NCI-H1436 treated with DMSO at 0.1 percent for 48 hours (cell line): ENCODE measurements at regions not wholly inside any gene's neighbourhood (a gene's known extent, or its start where the extent isn't known, plus 50 kb on each side); places are given as distances from the start of the nearest gene placed in this dataset.
"Not testable (repeated sequence)": the region's sequence is repeated elsewhere in the genome, so short reads cannot be mapped to it uniquely, and the experiment has no call there.

Source experiments
- DNase-seq: peaks from one replicate; lab custom pipeline; 2025; lab: John Stamatoyannopoulos, UW

GRCh38 chr5:34329201-34329600 lies 286.2 kb upstream of the C1QTNF3 start:
- DNase-seq = not testable (repeated sequence)

GRCh38 chr5:34329611-34330108 lies 286.6 kb upstream of the C1QTNF3 start:
- DNase-seq = not testable (repeated sequence)

- DNase-seq = not testable (repeated sequence)
These were observed 289.0 kb upstream of the C1QTNF3 start for GRCh38 chr5:34331928-34332454.

DNA sequence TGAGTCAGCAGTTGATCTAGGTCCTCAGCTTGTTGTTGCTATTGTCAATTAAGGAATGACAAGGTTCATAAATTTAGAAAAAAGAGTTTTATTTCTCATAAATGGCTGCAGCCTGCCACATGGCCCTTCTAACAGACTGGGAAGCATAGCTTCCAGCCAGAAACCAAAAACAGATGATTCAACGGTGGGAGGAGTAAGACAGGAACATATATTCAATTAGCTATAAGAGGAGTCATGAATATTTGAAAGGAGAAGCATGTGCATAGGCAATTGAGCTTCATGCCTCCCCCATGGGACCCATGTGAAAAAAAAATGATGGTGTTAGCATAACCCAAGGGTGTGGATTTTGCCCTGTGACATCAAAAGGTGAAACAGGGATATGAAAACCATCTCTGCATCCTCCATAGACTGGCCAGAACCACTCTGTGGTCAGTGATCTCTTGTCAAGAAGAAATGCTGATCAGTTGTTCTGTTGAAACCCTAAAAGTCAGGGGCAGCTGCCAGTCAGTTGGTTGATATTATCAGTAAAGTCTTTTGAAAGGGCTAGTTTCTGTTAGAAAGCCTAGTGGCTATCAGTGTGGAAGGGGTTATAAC lies 296.5 kb upstream of the C1QTNF3 start:
- DNase-seq = not testable (repeated sequence)

- DNase-seq = not testable (repeated sequence)
These were observed 301.7 kb upstream of the RAI14 start for GRCh38 chr5:34354440-34354839.

GRCh38 chr5:34371417-34371816 lies 284.7 kb upstream of the RAI14 start:
- not testable (repeated sequence) for DNase-seq

DNA sequence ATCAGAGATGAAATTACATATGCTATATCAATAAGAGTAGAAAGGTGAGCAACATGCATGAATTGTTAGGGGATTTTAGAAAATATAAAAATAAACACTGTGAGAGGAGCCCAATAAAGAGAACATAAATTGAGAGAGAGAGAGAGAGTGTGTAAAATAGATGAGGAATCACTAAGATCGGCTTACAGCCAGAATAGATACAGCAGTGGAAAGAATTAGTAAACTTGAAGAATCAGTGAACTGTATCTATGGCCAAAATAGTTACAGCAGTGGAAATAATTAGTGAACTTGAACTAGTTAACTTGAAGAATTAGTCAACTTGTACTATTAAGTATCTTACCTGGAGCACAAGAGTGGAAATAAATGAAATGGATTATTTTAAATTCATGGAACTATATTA lies 284.3 kb upstream of the RAI14 start:
- not testable (repeated sequence) for DNase-seq

DNA sequence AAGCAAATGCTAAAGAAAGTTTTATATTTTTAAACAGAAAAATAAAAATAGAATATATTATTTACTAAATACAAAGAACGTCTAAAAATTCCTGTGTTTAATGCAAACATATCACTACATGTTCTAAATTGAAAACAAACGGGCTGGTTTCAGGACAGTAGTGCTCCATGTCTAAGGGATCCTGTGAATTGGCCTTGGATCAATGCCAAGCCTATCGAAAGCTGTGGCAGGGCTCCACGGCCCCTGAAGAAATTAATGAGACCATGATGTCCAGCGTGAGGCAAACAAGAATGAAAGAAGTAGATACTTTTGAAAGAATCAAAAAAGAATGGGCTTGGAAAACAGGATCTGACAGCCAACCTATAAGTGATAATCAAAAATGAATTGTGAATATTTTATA lies 283.4 kb upstream of the RAI14 start:
- not testable (repeated sequence) for DNase-seq

DNA sequence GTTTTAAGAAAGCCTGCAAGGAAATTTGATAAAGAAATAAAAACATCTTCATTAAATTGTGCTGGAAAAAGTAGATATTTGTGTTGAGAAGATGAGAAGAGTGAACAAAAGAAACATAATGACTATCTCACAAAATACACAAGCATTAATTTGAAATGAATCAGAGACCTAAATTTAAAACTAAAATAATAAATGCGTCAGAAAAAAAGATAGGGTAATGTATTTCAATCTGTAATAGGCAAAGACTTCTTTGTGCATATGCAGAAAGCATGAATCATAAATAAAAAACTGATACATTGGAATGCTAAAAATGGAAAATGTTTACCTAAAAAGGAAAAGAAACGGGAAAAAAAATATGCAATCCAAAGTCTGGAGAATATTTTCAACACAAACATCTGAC lies 278.5 kb upstream of the RAI14 start:
- DNase-seq = not testable (repeated sequence)

- not testable (repeated sequence) for DNase-seq
These were observed 277.6 kb upstream of the RAI14 start for GRCh38 chr5:34378498-34378897.

- DNase-seq = not testable (repeated sequence)
These were observed 267.4 kb upstream of the RAI14 start for GRCh38 chr5:34388754-34389153.

DNA sequence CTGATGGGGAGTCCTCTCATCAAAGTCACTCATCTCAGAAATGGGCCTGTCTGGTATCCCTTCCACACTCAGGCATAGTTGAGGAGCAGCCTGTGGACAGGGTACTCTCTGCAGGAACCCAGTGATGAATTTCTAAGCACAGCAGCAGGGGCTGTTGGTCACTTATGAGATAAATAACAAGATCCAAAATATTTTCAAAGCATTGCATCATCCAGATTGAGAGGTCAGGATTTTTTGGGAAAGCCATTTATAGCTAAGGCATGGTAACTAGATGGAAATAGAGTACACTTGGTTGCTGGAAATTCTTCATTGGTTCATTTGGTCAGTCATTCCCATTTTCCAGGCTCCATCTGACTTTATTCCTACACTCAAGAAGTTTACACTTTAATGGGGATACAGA lies 246.8 kb upstream of the RAI14 start:
- no peak for DNase-seq

GRCh38 chr5:34410411-34411139 lies 245.6 kb upstream of the RAI14 start:
- no peak for DNase-seq

DNA sequence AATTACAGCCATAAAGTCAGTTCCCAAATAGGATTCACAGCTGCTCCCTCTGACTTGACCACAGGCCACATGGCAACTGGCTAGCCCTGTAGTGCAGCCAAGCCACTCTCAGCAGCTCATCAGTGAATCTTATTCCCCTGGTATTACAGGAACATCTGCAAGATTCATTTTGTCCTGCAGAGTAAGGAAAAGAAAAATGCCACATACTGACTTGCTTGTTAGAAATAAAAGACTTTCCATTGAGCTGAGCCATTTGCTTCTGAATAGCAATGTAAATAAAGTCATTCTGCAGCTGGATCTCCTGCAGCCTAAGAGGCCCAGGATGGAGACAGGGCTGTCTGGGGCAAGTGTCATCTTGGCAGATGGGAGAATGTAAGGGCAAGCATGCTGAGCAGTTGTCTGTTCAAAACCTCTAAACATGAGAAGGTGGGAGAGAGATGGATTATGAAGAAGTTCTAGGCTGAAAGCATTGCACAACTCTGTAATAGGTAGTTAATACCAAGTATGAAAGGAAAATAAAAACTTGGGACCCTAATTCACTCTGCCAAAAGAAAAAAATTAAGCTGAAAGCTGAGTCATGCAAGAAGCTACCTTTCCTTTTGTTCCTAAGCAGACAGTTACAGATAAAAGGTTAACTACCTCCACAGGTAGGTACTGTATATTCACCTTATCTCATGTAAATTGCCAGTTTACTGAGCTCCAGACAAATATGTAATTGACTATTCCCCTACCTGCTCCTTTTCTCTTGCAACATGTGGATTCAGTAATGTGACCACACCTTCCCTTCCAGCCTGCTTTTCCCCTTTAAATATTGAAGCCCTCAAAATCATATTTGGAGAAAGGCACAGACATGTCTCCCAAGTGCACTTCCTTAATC lies 244.4 kb upstream of the RAI14 start:
- DNase-seq = no peak

GRCh38 chr5:34412736-34413135 lies 243.4 kb upstream of the RAI14 start:
- DNase-seq = no peak

- DNase-seq = no peak
These were observed 240.4 kb upstream of the RAI14 start for GRCh38 chr5:34415559-34416198.

DNA sequence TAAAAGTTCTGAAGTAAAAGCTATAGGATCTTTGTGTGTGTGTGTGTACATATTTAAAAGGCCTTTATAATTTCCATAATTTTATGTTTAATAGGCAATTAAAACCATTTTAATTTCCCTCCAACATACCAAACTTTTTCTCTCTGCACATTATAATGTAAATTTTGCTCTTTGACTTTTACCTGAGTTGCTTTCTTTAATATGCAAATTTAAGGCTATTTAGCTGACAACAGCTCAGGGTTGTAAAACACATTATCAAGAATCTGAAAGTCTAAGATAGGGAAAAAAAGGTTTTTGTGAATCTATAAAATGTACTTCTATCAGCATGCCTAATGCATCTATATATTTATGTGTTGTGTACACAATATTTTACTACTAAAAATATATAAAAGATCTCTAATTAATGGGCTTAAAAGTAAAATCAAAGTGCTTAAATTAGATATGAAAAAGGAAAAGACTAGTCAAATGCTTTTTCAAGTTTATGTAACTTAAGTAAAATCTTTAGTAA lies 239.6 kb upstream of the RAI14 start:
- DNase-seq = no peak

DNA sequence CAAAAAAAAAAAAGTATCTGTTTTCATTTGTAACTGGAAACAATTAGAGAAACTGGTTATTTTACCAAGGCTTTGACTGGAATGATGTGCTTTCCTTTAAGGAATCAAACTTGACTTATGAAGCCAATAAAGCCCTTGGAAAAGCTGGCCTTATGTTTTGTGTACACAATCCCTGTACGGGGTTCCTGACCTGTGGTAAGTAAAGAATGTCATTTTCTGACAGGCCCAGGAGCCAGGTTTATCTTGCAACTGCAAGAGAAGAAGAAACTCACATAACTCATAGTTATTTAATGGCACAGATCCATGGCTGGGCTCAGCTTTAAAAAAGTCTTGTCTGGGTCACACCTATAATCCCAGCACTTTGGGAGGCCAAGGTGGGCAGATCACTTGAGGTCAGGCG lies 235.9 kb upstream of the RAI14 start:
- not testable (repeated sequence) for DNase-seq

GRCh38 chr5:34436761-34437501 lies 219.2 kb upstream of the RAI14 start:
- DNase-seq = no peak

- no peak for DNase-seq
These were observed 216.5 kb upstream of the RAI14 start for GRCh38 chr5:34439601-34440000.

- DNase-seq = not testable (repeated sequence)
These were observed 214.4 kb upstream of the RAI14 start for GRCh38 chr5:34441767-34442166.
